Activated CD4-positive, alpha-beta T cell treated with anti-CD3 and anti-CD28 coated beads, Interleukin-2, amount 10 ng/mL, durations not matched to agents 7 days and 5 days (primary cell): ENCODE measurements at regions not wholly inside any gene's neighbourhood (a gene's known extent, or its start where the extent isn't known, plus 50 kb on each side); places are given as distances from the start of the nearest gene placed in this dataset.
"Not testable (repeated sequence)": the region's sequence is repeated elsewhere in the genome, so short reads cannot be mapped to it uniquely, and the experiment has no call there.

ENCODE experiments used
- CTCF ChIA-PET: fragments of 350-600 bp; sonication (Branson Sonifier 250); formaldehyde crosslinking; loops from one replicate; lab custom pipeline; 2021; ENCODE audit warnings: antibody characterized with exemption; lab: Charles Lee
- POLR2A ChIA-PET: fragments of 350-600 bp; sonication (Branson Sonifier 250); formaldehyde crosslinking; loops from one replicate; lab custom pipeline; 2021; ENCODE audit warnings: antibody characterized with exemption; lab: Charles Lee
- DNase-seq: peaks from one replicate; pipeline ENCODE4 v3.0.0-alpha.2; 2020
- H3K27ac Mint-ChIP-seq: one replicate; pipeline ENCODE4 v1.8.0; 2021; ENCODE audit warnings: mild to moderate bottlenecking, moderate library complexity, mixed read lengths
- H3K27me3 Mint-ChIP-seq: one replicate; pipeline ENCODE4 v1.8.0; 2021; ENCODE audit warnings: mixed read lengths
- H3K36me3 Mint-ChIP-seq: one replicate; pipeline ENCODE4 v1.8.0; 2021; ENCODE audit warnings: low read depth, mixed read lengths
- H3K4me1 Mint-ChIP-seq: one replicate; pipeline ENCODE4 v1.8.0; 2021; ENCODE audit warnings: mixed read lengths
- H3K4me3 Mint-ChIP-seq: one replicate; pipeline ENCODE4 v1.8.0; 2021; ENCODE audit warnings: mild to moderate bottlenecking, moderate library complexity, mixed read lengths
- H3K9me3 Mint-ChIP-seq: one replicate; pipeline ENCODE4 v1.8.0; 2021; ENCODE audit warnings: mixed read lengths

DNA sequence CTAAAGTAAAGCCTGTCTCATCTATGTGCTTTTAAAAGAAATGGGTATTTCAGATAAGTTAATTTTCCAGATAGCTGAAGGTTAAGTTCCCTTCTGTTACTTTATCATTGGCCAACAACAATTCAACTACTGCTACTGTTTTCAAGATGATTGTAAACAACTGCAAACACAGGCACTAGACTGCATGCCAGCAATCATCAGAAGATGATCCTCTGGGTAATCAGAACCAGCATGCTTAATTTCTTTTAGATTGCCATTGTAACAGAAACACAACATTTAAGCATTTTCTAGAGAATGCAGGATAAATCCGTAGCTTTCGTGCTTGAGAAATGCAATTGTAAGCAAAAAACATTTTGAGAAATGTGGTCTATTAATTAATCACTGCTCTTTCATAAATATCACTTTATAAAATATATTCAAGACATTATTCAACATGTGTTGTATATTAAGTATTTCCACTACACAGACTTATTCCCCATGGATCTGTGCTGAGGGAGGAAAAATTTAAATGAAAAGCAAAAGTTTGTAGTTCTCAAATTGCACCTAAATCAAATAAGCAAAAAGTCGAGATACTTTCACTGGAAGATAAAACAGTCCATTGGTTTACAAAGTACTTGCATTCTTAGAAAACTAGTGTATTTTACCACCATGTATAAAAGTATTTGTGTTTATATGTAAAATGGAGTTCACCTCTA, 133.7 kb downstream of the ATL2 start:
- no peaks in the 10 kb centered on the region for H3K4me1 Mint-ChIP-seq

DNA sequence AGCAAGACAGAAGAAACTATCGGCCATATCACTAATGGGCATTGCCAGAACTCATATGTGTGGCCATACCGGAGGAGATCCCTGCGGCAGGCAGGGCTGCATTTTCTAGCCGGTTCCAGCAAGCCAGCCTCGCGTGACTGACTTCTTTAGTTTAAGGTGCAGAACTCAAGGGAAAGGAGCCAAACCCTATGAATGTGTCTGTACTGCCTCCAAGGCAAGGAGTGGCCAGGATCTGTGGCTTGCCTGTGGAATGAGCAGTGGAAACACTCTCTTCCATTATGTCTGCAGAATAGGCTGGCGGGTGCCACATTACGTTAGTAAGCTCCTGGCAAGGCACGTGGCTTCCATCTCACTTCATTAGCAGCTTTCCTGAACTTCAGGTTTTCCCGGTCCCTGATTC, 137.6 kb downstream of the ATL2 start:
- H3K4me3 Mint-ChIP-seq, result no peak overlapping the region

More for the DNA sequence above, 133.7 kb downstream of the ATL2 start:
- no peak for DNase-seq
- CTCF ChIA-PET, result no interaction called here
- POLR2A ChIA-PET, result no interaction called here
- no peaks in the 10 kb centered on the region for H3K9me3 Mint-ChIP-seq
- no peak overlapping the region for H3K27ac Mint-ChIP-seq
- H3K4me3 Mint-ChIP-seq, result no peak overlapping the region
- H3K27me3 Mint-ChIP-seq, result peaks cover 6% of the 10 kb centered on the region
- H3K36me3 Mint-ChIP-seq, result no peaks in the 10 kb centered on the region

DNA sequence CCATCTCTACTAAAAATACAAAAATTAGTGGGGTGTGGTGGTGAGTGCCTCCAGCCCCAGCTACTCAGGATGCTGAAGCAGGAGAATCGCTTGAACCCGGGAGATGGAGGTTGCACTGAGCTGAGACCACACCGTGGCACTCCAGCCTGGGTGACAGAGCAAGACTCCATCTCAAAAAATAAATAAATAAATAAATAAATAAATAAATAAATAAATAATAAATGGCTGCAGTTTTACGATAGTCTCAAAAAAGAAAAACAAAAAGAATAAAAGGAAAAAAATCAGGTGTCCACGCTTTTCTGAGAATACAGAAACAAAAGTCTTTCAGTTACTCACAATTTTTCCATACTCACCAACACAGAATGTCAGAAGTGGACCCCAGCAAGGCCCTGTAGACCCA, 138.4 kb downstream of the ATL2 start:
- H3K27ac Mint-ChIP-seq, DNase-seq, CTCF ChIA-PET, H3K36me3 Mint-ChIP-seq, H3K4me3 Mint-ChIP-seq, POLR2A ChIA-PET, H3K4me1 Mint-ChIP-seq, H3K9me3 Mint-ChIP-seq: not testable (repeated sequence)
- H3K27me3 Mint-ChIP-seq, result peaks cover 19% of the 10 kb centered on the region

More for the DNA sequence above, 137.6 kb downstream of the ATL2 start:
- no peaks in the 10 kb centered on the region for H3K9me3 Mint-ChIP-seq
- H3K27me3 Mint-ChIP-seq, result peaks cover 13% of the 10 kb centered on the region
- no peaks in the 10 kb centered on the region for H3K4me1 Mint-ChIP-seq
- H3K36me3 Mint-ChIP-seq, result no peaks in the 10 kb centered on the region
- H3K27ac Mint-ChIP-seq, result no peak overlapping the region
- DNase-seq, result no peak
- ChIA-PET CTCF (no interaction called here), POLR2A (no interaction called here)

- Mint-ChIP-seq H3K9me3 (no peaks in the 10 kb centered on the region), H3K4me1 (no peaks in the 10 kb centered on the region), H3K36me3 (no peaks in the 10 kb centered on the region), H3K27me3 (peaks cover 23% of the 10 kb centered on the region), H3K27ac (no peak overlapping the region), H3K4me3 (no peak overlapping the region)
- DNase-seq, result no peak
- ChIA-PET CTCF (no interaction called here), POLR2A (no interaction called here)
These were observed 139.8 kb downstream of the ATL2 start for GRCh38 chr2:38237311-38237710.

DNA sequence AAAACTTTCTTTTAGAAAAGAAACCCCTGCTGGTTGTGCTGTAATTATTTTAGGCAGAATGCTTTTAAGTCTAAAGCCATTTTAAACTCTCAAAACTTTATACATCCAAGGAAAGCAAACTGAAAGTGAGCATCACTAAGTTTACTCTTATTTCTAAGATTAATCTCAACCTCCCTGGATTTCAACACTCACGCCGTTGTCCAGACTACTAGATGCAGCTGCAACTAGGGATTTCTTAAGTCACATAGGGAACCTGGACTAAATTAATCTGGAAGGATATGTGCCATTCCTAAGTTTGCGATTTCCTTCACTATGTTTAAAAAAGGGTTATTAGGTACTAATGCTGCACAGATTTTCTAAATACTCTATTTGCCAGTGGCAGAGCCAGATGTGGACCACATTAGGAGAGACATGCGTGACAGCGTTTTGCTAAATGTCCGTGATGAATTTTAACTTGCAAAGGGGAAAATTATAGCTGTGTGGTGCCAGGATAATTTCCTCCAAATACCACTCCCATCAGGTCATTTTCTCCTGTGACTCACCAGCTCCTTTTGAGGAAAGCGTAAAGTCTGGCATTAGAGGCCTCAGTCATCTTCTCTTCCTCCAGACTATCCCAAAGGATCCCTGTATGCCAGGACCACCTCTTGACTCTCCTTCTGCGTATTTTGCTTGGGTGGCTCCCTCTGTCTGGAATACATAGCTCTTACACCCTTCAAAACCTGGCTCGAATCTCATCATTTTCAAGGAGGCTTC, 143.7 kb downstream of the ATL2 start:
- ChIA-PET POLR2A (no interaction called here), CTCF (interaction anchor here (1.0 kb wide), 1 partner anchor 12 kb away, joined by 4 read pairs; no protein-coding TSS in a partner anchor)
- Mint-ChIP-seq H3K27me3 (peaks cover 42% of the 10 kb centered on the region), H3K4me3 (no peak overlapping the region), H3K4me1 (no peaks in the 10 kb centered on the region), H3K36me3 (no peaks in the 10 kb centered on the region), H3K27ac (no peak overlapping the region), H3K9me3 (no peaks in the 10 kb centered on the region)
- no peak for DNase-seq

DNA sequence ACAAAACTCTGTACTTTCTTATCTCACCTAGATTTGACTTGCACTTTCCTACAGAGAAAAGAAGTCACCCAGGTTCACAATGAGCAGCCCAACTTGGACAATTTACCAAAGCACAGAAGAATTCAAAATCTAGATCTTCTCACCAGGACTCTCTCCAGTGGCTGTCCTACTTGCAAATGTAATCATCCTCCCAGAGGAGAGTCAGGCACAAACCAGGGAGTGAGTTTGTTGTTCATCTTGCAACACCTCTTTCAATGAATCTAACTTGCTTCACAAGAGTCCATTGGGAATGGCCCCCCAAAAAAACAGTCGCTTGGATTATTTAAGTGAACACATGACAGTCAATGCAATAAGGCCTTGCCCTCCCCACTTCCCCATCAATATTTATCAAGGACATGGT, 144.6 kb downstream of the ATL2 start:
- Mint-ChIP-seq H3K36me3 (no peaks in the 10 kb centered on the region), H3K9me3 (no peaks in the 10 kb centered on the region), H3K4me3 (no peak overlapping the region), H3K27ac (no peak overlapping the region), H3K27me3 (peaks cover 48% of the 10 kb centered on the region), H3K4me1 (no peaks in the 10 kb centered on the region)
- ChIA-PET POLR2A (no interaction called here), CTCF (no interaction called here)
- no peak for DNase-seq

GRCh38 chr2:38230756-38231155, 146.3 kb downstream of the ATL2 start:
- Mint-ChIP-seq H3K27ac (no peak overlapping the region), H3K36me3 (no peaks in the 10 kb centered on the region), H3K27me3 (peaks cover 55% of the 10 kb centered on the region), H3K4me1 (no peaks in the 10 kb centered on the region), H3K9me3 (no peaks in the 10 kb centered on the region), H3K4me3 (no peak overlapping the region)
- CTCF ChIA-PET, result no interaction called here
- POLR2A ChIA-PET, result no interaction called here
- no peak for DNase-seq

DNA sequence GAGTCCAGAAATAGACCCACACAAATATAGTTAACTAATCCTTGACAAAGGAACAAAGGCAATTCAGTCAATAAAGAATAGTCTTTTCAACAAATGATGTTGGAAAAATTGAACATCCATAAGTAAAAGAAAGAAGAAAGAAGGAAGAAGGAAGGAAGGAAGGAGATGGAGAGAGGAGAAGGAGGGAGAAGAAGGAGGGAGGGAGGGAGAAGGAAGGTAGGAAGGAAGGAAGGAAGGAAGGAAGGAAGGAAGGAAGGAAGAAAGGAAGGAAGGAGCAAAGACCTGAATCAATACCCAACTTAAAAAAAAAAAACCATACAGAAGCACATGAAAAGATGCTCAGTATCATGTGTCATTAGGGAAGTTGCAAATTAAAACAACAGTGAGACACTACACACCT, 148.3 kb downstream of the ATL2 start:
- ChIA-PET POLR2A (no interaction called here), CTCF (no interaction called here)
- Mint-ChIP-seq H3K27ac (no peak overlapping the region), H3K4me3 (no peak overlapping the region), H3K36me3 (no peaks in the 10 kb centered on the region), H3K4me1 (no peaks in the 10 kb centered on the region), H3K9me3 (no peaks in the 10 kb centered on the region), H3K27me3 (peaks cover 65% of the 10 kb centered on the region)
- DNase-seq, result no peak

- Mint-ChIP-seq H3K27ac (no peak overlapping the region), H3K4me3 (no peak overlapping the region), H3K36me3 (no peaks in the 10 kb centered on the region), H3K27me3 (peaks cover 47% of the 10 kb centered on the region), H3K9me3 (peaks cover 8% of the 10 kb centered on the region), H3K4me1 (no peaks in the 10 kb centered on the region)
- POLR2A ChIA-PET, result no interaction called here
- CTCF ChIA-PET, result interaction anchor here (0.6 kb wide), 1 partner anchor 704 kb away, joined by 4 read pairs; no protein-coding TSS in a partner anchor
- no peak for DNase-seq
These were observed 149.0 kb upstream of the CYP1B1 start for GRCh38 chr2:38224821-38225437.

GRCh38 chr2:38224181-38224580, 148.2 kb upstream of the CYP1B1 start:
- Mint-ChIP-seq H3K36me3 (no peaks in the 10 kb centered on the region), H3K4me3 (no peak overlapping the region)
- no peak for DNase-seq

GRCh38 chr2:38223256-38223655, 147.3 kb upstream of the CYP1B1 start:
- no peaks in the 10 kb centered on the region for H3K4me1 Mint-ChIP-seq
- no peak overlapping the region for H3K27ac Mint-ChIP-seq
- H3K9me3 Mint-ChIP-seq, result peaks cover 13% of the 10 kb centered on the region
- no peaks in the 10 kb centered on the region for H3K36me3 Mint-ChIP-seq
- peaks cover 47% of the 10 kb centered on the region for H3K27me3 Mint-ChIP-seq
- CTCF ChIA-PET, result no interaction called here
- no peak for DNase-seq
- H3K4me3 Mint-ChIP-seq, result no peak overlapping the region
- POLR2A ChIA-PET, result no interaction called here

More at GRCh38 chr2:38224181-38224580, 148.2 kb upstream of the CYP1B1 start:
- Mint-ChIP-seq H3K27ac (no peak overlapping the region), H3K27me3 (peaks cover 47% of the 10 kb centered on the region), H3K9me3 (peaks cover 12% of the 10 kb centered on the region), H3K4me1 (no peaks in the 10 kb centered on the region)
- POLR2A ChIA-PET, result no interaction called here
- CTCF ChIA-PET, result no interaction called here

DNA sequence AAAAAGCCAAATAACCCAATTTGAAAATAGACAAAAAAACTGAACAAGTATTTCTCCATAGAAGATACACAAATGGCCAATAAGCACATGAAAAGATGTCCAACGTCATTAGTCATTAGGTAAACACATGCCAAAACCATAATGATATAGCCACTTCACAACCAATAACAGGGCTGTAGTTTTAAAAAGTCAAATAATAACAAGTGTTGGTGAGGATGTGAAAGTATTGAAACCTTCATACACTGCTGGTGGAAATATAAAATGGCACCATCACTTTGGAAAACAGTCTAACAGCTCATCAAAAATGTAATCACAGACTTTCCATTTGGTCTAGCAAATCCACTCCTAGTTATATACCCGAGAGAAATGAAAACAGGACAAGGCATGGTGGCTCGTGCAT, 144.2 kb upstream of the CYP1B1 start:
- POLR2A ChIA-PET, result no interaction called here
- Mint-ChIP-seq H3K27me3 (peaks cover 30% of the 10 kb centered on the region), H3K36me3 (no peaks in the 10 kb centered on the region), H3K4me1 (no peaks in the 10 kb centered on the region), H3K27ac (no peak overlapping the region), H3K4me3 (no peak overlapping the region), H3K9me3 (peaks cover 17% of the 10 kb centered on the region)
- CTCF ChIA-PET, result no interaction called here
- no peak for DNase-seq

DNA sequence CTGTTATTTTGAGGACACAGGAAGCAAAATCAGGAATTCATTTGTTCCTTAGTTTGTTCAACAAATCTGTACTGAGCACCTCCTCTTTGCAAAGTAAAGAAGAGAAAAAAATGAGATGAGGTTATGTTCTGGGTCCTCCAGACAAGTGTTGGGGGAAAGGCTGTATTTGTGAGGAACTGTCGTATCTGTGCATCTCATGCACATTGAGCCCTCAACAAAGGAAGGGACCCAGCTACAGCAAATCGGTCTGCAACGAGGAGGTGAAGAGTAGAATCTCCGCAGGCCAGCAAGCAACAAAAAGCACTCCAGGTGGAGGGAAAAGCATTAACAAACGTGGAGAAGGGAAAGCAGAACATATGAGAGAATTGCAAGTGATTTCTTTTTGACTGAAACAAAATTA, 143.0 kb upstream of the CYP1B1 start:
- Mint-ChIP-seq H3K4me1 (peaks cover 7% of the 10 kb centered on the region), H3K27ac (no peak overlapping the region), H3K4me3 (no peak overlapping the region), H3K27me3 (peaks cover 20% of the 10 kb centered on the region), H3K9me3 (peaks cover 17% of the 10 kb centered on the region), H3K36me3 (no peaks in the 10 kb centered on the region)
- ChIA-PET POLR2A (no interaction called here), CTCF (no interaction called here)
- DNase-seq, result no peak
